GM23338 (cell line): ENCODE measurements at regions not wholly inside any gene's neighbourhood (a gene's known extent, or its start where the extent isn't known, plus 50 kb on each side); places are given as distances from the start of the nearest gene placed in this dataset.

Source experiments
- CREB1 ChIP-seq: fragments of 250-450 bp; sonication (Bioruptor Pico); IDR thresholded peaks from 2 replicates; pipeline ENCODE4 v1.5.0; 2020; ENCODE audit warnings: low read depth, mild to moderate bottlenecking, moderate library complexity
- CTCF ChIP-seq, 2 experiments: fragments of 200-600 bp in 1 of 2; sonication (generic) in 1 of 2; conservative IDR thresholded peaks; 2 replicates each; pipeline versions ENCODE4 v1.5.1 to v1.6.1; 2016 to 2017; ENCODE audit warnings: antibody characterized with exemption in 2 of 2, low read depth in 2 of 2, mild to moderate bottlenecking in 2 of 2, moderate library complexity in 1 of 2
- EZH2 ChIP-seq: fragments of 200-600 bp; sonication (generic); IDR thresholded peaks from one replicate; pipeline ENCODE4 v1.8.0; 2017; ENCODE audit warnings: antibody characterized with exemption, mild to moderate bottlenecking, low read depth; ENCODE audit not compliant: unreplicated experiment
- POLR2AphosphoS5 ChIP-seq: IDR thresholded peaks from 2 replicates; pipeline ENCODE4 v1.6.1; 2016; ENCODE audit warnings: antibody characterized with exemption, low read depth
- TF ChIP-seq, protein P1 (sequence below): IDR thresholded peaks from one replicate; pipeline ENCODE4 v1.6.1; 2018; ENCODE audit warnings: antibody characterized with exemption; ENCODE audit not compliant: unreplicated experiment

DNA sequence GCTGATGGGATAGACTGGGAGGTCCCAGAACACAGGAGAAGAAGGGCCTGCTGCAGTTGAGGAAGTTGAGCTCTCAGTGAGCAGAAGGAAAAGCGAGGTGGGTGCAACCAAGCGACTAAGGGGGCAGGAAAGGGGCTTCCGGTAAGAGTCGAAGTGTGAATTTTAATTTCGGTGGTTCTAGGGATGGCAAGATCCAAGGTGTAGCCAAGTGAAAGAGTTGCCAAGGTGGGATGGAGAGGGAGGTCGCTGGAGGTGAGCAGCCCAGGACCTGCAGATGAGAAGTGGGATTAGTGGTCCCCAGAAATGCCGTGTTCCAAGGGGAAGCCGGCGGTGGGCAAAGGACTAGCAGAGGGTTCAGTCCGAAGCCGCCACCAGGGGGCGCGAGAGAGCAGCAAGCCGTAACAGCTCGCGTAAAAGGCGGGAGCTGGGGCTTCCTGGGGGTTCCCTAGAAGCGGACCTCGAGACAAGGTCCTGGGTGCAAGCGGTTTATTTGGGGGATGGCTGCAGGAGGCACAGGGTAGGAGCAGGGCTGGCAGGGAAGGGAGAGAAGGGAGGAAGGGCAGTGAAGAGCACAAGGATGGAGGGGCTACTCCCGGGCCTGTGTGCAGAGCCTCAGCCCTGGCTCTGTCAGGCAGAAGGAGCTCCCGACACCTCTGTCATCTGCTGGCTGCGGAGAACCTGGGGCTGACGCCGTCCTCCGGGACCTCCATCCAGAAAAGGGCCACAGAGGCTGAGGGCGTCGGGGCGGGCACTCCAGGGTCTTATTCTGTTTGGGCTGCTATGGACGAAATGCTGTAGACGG is 103.6 kb downstream of the PAX1 start:
- TF ChIP-seq CTCF (conservative IDR thresholded peaks at IDR 0.05; ENCODE audit: low read depth in 2 of 2) (peak; percentile 80 to 85), EZH2 (no peak), POLR2AphosphoS5 (no peak), CREB1 (CRISPR knock-in tag) (no peak)
- TF ChIP-seq, protein P1, sequence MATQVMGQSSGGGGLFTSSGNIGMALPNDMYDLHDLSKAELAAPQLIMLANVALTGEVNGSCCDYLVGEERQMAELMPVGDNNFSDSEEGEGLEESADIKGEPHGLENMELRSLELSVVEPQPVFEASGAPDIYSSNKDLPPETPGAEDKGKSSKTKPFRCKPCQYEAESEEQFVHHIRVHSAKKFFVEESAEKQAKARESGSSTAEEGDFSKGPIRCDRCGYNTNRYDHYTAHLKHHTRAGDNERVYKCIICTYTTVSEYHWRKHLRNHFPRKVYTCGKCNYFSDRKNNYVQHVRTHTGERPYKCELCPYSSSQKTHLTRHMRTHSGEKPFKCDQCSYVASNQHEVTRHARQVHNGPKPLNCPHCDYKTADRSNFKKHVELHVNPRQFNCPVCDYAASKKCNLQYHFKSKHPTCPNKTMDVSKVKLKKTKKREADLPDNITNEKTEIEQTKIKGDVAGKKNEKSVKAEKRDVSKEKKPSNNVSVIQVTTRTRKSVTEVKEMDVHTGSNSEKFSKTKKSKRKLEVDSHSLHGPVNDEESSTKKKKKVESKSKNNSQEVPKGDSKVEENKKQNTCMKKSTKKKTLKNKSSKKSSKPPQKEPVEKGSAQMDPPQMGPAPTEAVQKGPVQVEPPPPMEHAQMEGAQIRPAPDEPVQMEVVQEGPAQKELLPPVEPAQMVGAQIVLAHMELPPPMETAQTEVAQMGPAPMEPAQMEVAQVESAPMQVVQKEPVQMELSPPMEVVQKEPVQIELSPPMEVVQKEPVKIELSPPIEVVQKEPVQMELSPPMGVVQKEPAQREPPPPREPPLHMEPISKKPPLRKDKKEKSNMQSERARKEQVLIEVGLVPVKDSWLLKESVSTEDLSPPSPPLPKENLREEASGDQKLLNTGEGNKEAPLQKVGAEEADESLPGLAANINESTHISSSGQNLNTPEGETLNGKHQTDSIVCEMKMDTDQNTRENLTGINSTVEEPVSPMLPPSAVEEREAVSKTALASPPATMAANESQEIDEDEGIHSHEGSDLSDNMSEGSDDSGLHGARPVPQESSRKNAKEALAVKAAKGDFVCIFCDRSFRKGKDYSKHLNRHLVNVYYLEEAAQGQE: no peak
